Astrocyte (in vitro differentiated cells and primary cell): ENCODE measurements at regions not wholly inside any gene's neighbourhood (a gene's known extent, or its start where the extent isn't known, plus 50 kb on each side); places are given as distances from the start of the nearest gene placed in this dataset.

Experiments
- CTCF ChIP-seq: IDR thresholded peaks from 2 replicates; pipeline ENCODE4 v1.5.1; 2011; ENCODE audit warnings: low read depth, mild to moderate bottlenecking, inconsistent platforms, low read length, moderate library complexity; ENCODE audit not compliant: insufficient read depth
- EZH2 ChIP-seq: IDR thresholded peaks from 2 replicates; pipeline ENCODE4 v1.6.1; 2012; ENCODE audit warnings: mild to moderate bottlenecking, low read length, inconsistent platforms; ENCODE audit not compliant: insufficient read depth

GRCh38 chr1:72917920-72918319, 635.6 kb upstream of the NEGR1 start:
- TF ChIP-seq EZH2 (no peak), CTCF (no peak)
